ENCODE measurements at regions not wholly inside any gene's neighbourhood (a gene's known extent, or its start where the extent isn't known, plus 50 kb on each side); places are given as distances from the start of the nearest gene placed in this dataset.
"Not testable (repeated sequence)": the region's sequence is repeated elsewhere in the genome, so short reads cannot be mapped to it uniquely, and the experiment has no call there.

DNA sequence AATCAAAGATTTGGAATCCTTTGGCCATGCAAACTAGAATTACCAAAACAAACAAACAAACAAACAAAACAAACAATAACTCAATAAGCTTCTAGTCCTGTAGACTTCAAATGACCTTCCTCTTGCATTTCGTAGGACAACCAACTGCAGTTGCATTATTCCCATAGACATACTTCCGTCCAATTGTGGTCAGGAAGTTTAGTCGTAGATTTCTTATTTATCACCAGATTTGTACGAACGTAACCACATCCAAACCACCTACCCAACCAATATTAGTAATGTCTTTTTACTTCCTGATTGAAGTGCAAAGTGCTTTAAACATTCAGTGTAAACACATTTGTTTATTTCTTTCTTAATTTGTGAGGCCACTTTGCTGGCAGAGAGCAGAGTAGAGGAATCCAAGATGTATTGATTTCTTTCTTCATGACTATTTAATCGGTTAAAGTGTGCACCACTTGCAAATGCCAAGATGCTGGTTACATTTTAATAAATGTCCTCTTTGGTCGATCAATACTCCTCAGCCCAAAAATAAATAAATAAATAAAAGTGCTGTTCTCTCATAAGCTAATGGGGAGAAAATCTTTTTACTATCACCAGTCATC is 1745.6 kb upstream of the CELF4 start:
- DNase-seq (ENCODE audit: low read depth, low spot score) (no peak), FAIRE-seq (no peak)
- dilution Hi-C loops (cut with MboI; ENCODE audit: extremely low pct_ligation_motif_present, low sequenced_read_pairs) = no loop called here
- Histone ChIP-seq H3K4me2 (ENCODE audit: insufficient read depth, low read length) (no peak overlapping the region), H3K27me3 (ENCODE audit: control insufficient read depth in 2 of 2, insufficient read depth in 2 of 2, low read length in 2 of 2) (no peaks in the 10 kb centered on the region), H3K27ac (ENCODE audit: insufficient read depth, low read depth, low read length) (no peak overlapping the region), H3K4me3 (replicated peaks in 1 of 3; ENCODE audit: insufficient read depth in 1 of 3, low read depth in 1 of 3, low read length in 3 of 3) (no peak overlapping the region), H3K4me1 (ENCODE audit: control insufficient read depth, extremely low read depth, insufficient read depth, low read length) (no peaks in the 10 kb centered on the region), H3K9me3 (replicated peaks; ENCODE audit: control insufficient read depth, insufficient read depth, low read length) (no peaks in the 10 kb centered on the region), H2AFZ (ENCODE audit: low read depth, low read length) (no peak overlapping the region), H4K20me1 (replicated peaks; ENCODE audit: control insufficient read depth, extremely low read depth, insufficient read depth, low read length) (no peaks in the 10 kb centered on the region), H3K9me1 (replicated peaks; ENCODE audit: control insufficient read depth, extremely low read depth, insufficient read depth, low read length) (no peaks in the 10 kb centered on the region), H3K9ac (replicated peaks; ENCODE audit: extremely low read depth, insufficient read depth, low read length) (no peak overlapping the region), H3K36me3 (ENCODE audit: control insufficient read depth in 2 of 2, extremely low read depth in 1 of 2, insufficient read depth in 2 of 2, low read length in 2 of 2) (no peaks in the 10 kb centered on the region), H3K79me2 (ENCODE audit: control insufficient read depth, insufficient read depth, low read length) (no peaks in the 10 kb centered on the region)
- ChIA-PET CTCF (no interaction called here), POLR2A (no interaction called here)
- BruUV-seq (replicated peaks) = no TSS peak
- no peak for TF ChIP-seq GATA2 (IDR thresholded peaks at IDR 0.05; ENCODE audit: insufficient read depth, insufficient read length, low read depth, low read length)
- intact Hi-C loops (cut with micrococcal nuclease) = no loop called here

DNA sequence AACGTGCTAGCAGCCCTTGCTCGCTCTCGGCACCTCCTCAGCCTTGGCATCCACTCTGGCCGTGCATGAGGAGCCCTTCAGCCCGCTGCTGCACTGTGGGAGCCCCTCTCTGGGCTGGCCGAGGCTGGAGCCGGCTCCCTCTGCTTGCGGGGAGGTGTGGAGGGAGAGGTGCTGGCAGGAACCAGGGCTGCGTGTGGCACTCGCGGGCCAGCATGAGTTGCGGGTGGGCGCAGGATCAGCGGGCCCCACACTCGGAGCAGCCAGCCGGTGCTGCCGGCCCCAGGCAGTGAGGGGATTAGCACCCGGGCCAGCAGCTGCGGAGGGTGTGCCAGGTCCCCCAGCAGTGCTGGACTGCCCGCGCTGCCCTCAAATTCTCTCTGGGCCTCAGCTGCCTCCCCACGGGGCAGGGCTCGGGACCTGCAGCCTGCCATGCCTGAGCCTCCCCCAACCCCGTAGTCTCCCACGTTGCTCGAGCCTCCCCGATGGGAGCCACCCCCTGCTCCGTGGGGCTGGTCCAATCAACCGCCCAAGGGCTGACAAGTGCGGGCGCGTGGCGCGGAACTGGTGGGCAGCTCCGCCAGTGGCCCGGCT is 1743.4 kb upstream of the CELF4 start:
- CTCF ChIA-PET = not testable (repeated sequence)

More for the DNA sequence above, 1743.4 kb upstream of the CELF4 start:
- H4K20me1 ChIP-seq (replicated peaks; ENCODE audit: control insufficient read depth, extremely low read depth, insufficient read depth, low read length); H3K4me2 ChIP-seq (ENCODE audit: insufficient read depth, low read length); POLR2A ChIA-PET; H3K9ac ChIP-seq (replicated peaks; ENCODE audit: extremely low read depth, insufficient read depth, low read length); FAIRE-seq; dilution Hi-C loops (cut with MboI; ENCODE audit: extremely low pct_ligation_motif_present, low sequenced_read_pairs); H3K9me3 ChIP-seq (replicated peaks; ENCODE audit: control insufficient read depth, insufficient read depth, low read length); H2AFZ ChIP-seq (ENCODE audit: low read depth, low read length); H3K9me1 ChIP-seq (replicated peaks; ENCODE audit: control insufficient read depth, extremely low read depth, insufficient read depth, low read length); H3K36me3 ChIP-seq (ENCODE audit: control insufficient read depth in 2 of 2, extremely low read depth in 1 of 2, insufficient read depth in 2 of 2, low read length in 2 of 2); BruUV-seq (replicated peaks); intact Hi-C loops (cut with micrococcal nuclease); H3K4me1 ChIP-seq (ENCODE audit: control insufficient read depth, extremely low read depth, insufficient read depth, low read length); H3K4me3 ChIP-seq (replicated peaks in 1 of 3; ENCODE audit: insufficient read depth in 1 of 3, low read depth in 1 of 3, low read length in 3 of 3); H3K27ac ChIP-seq (ENCODE audit: insufficient read depth, low read depth, low read length); H3K27me3 ChIP-seq (ENCODE audit: control insufficient read depth in 2 of 2, insufficient read depth in 2 of 2, low read length in 2 of 2); DNase-seq (ENCODE audit: low read depth, low spot score); H3K79me2 ChIP-seq (ENCODE audit: control insufficient read depth, insufficient read depth, low read length): not testable (repeated sequence)

Data from endothelial cell of umbilical vein (primary cell).